Testis (tissue), 2 donors: ENCODE measurements at regions not wholly inside any gene's neighbourhood (a gene's known extent, or its start where the extent isn't known, plus 50 kb on each side); places are given as distances from the start of the nearest gene placed in this dataset.

ENCODE experiments used
- DNase-seq: peaks from one replicate; pipeline ENCODE4 v3.0.0-alpha.2; 2019
- H3K27ac ChIP-seq, 2 donors: fragments of 200-600 bp; sonication (generic); one replicate each; pipeline ENCODE4 v1.5.1; 2019
- H3K27me3 ChIP-seq: fragments of 200-600 bp; sonication (generic); one replicate; pipeline ENCODE4 v1.5.1; 2019
- H3K36me3 ChIP-seq: fragments of 200-600 bp; sonication (generic); one replicate; pipeline ENCODE4 v1.5.1; 2017; ENCODE audit warnings: low read depth; ENCODE audit errors: missing control alignments
- H3K4me1 ChIP-seq: fragments of 200-600 bp; sonication (generic); one replicate; pipeline ENCODE4 v1.5.1; 2019
- H3K4me3 ChIP-seq, 2 donors: fragments of 200-600 bp; sonication (generic); one replicate each; pipeline ENCODE4 v1.5.1; 2017 to 2019
- H3K9me3 ChIP-seq: fragments of 200-600 bp; sonication (generic); one replicate; pipeline ENCODE4 v1.5.1; 2017
- CTCF ChIP-seq, 3 experiments: fragments of 450-650 bp in 2 of 3; fragments of 200-600 bp in 1 of 3; sonication (generic) in 1 of 3; IDR thresholded peaks; one replicate each; pipeline ENCODE4 v1.5.1; 2016 to 2019; ENCODE audit warnings: antibody characterized with exemption in 3 of 3, mild to moderate bottlenecking in 2 of 3, moderate library complexity in 1 of 3
- POLR2A ChIP-seq: fragments of 450-650 bp; IDR thresholded peaks from one replicate; pipeline ENCODE4 v1.6.1; 2017; ENCODE audit warnings: antibody characterized with exemption, mild to moderate bottlenecking, moderate library complexity
- WGBS, 2 donors: methylation state at CpG; one replicate each; pipeline ENCODE4 v1.1.5; 2018; 5-methylcytosine and 5-hydroxymethylcytosine counted together
- intact Hi-C: fragments of 100-400 bp; cut with DNase I; formaldehyde crosslinking; loops from one replicate; pipeline ENCODE4 v1.15.1; 2023; ENCODE audit warnings: low total_unique reads

- Histone ChIP-seq H3K4me3 (no peak overlapping the region), H3K36me3 (no peaks in the 10 kb centered on the region), H3K9me3 (no peaks in the 10 kb centered on the region), H3K27me3 (no peaks in the 10 kb centered on the region), H3K27ac (no peak overlapping the region), H3K4me1 (no peaks in the 10 kb centered on the region)
- TF ChIP-seq POLR2A (no peak), CTCF (IDR thresholded peaks at IDR 0.05) (no peak)
- no peak for DNase-seq
- intact Hi-C loops = no loop called here
- 89 to 94% methylated on average over 7 of the region's 7 CpGs for WGBS, 2 donors
These were observed 62.1 kb downstream of the CEBPB start for GRCh38 chr20:50252701-50253100.

- Histone ChIP-seq H3K9me3 (no peaks in the 10 kb centered on the region), H3K27me3 (no peaks in the 10 kb centered on the region), H3K4me3 (no peak overlapping the region), H3K4me1 (no peaks in the 10 kb centered on the region), H3K36me3 (no peaks in the 10 kb centered on the region), H3K27ac (no peak overlapping the region)
- intact Hi-C loops = no loop called here
- DNase-seq = no peak
- WGBS, 2 donors = 95 to 96% methylated on average over 10 of the region's 10 CpGs
- no peak for TF ChIP-seq CTCF (IDR thresholded peaks at IDR 0.05)
- no peak for TF ChIP-seq POLR2A
These were observed 62.5 kb downstream of the CEBPB start for GRCh38 chr20:50253101-50253500.

- TF ChIP-seq CTCF (IDR thresholded peaks at IDR 0.05) = no peak
- TF ChIP-seq POLR2A = no peak
- Histone ChIP-seq H3K27ac (no peak overlapping the region), H3K36me3 (no peaks in the 10 kb centered on the region), H3K9me3 (no peaks in the 10 kb centered on the region), H3K27me3 (no peaks in the 10 kb centered on the region), H3K4me1 (no peaks in the 10 kb centered on the region), H3K4me3 (no peak overlapping the region)
- 71 to 77% methylated on average over 11 of the region's 11 CpGs for WGBS, 2 donors
- intact Hi-C loops = no loop called here
- DNase-seq = no peak
These were observed 63.9 kb downstream of the CEBPB start for GRCh38 chr20:50254466-50255079.

- 75 to 79% methylated on average over 6 of the region's 6 CpGs for WGBS, 2 donors
- intact Hi-C loops = no loop called here
- H3K27me3 ChIP-seq = no peaks in the 10 kb centered on the region
- no peaks in the 10 kb centered on the region for H3K9me3 ChIP-seq
- H3K36me3 ChIP-seq = no peaks in the 10 kb centered on the region
- no peak overlapping the region for H3K27ac ChIP-seq
- H3K4me1 ChIP-seq = peaks cover 5% of the 10 kb centered on the region
- DNase-seq = no peak
- no peak overlapping the region for H3K4me3 ChIP-seq
- TF ChIP-seq CTCF (IDR thresholded peaks at IDR 0.05) (no peak), POLR2A (no peak)
These were observed 65.9 kb downstream of the CEBPB start for GRCh38 chr20:50256577-50256976.

- Histone ChIP-seq H3K9me3 (no peaks in the 10 kb centered on the region), H3K4me1 (peaks cover 5% of the 10 kb centered on the region), H3K4me3 (no peak overlapping the region), H3K36me3 (no peaks in the 10 kb centered on the region), H3K27ac (no peak overlapping the region), H3K27me3 (no peaks in the 10 kb centered on the region)
- TF ChIP-seq POLR2A (no peak), CTCF (IDR thresholded peaks at IDR 0.05) (no peak)
- intact Hi-C loops = no loop called here
- no peak for DNase-seq
- WGBS, 2 donors = 79 to 87% methylated on average over 8 of the region's 8 CpGs
These were observed 67.2 kb downstream of the CEBPB start for GRCh38 chr20:50257860-50258259.
